NB4 (cell line): ENCODE measurements at regions not wholly inside any gene's neighbourhood (a gene's known extent, or its start where the extent isn't known, plus 50 kb on each side); places are given as distances from the start of the nearest gene placed in this dataset.

Experiments
- POLR2A ChIP-seq: IDR thresholded peaks from 2 replicates; pipeline ENCODE4 v1.6.1; 2011; ENCODE audit warnings: mild to moderate bottlenecking; ENCODE audit not compliant: insufficient read length; ENCODE audit errors: extremely low read depth
- TF ChIP-seq, protein P1 (sequence below): IDR thresholded peaks from one replicate; pipeline ENCODE4 v1.5.1; 2012; ENCODE audit warnings: low read depth, low read length

DNA sequence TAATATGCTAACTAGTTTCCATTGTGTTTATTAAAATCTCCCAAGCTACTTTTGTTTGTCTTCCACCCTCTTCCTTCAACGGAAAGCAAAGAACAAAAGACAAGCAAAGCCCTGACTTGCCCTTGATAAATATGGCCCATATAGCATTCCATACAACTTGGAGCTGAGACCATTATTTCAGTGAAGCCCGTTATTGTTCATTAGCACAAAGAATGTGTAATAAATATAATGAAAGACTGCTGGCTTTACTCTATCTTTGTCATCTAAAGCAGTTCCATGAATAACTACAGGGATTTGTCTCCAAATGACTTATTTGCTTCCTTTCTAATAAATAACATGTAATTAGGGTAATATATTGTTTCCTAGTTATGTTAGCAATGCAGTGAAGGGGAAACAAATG lies 270.7 kb upstream of the TLE4 start:
- TF ChIP-seq POLR2A: no peak
- TF ChIP-seq, protein P1, sequence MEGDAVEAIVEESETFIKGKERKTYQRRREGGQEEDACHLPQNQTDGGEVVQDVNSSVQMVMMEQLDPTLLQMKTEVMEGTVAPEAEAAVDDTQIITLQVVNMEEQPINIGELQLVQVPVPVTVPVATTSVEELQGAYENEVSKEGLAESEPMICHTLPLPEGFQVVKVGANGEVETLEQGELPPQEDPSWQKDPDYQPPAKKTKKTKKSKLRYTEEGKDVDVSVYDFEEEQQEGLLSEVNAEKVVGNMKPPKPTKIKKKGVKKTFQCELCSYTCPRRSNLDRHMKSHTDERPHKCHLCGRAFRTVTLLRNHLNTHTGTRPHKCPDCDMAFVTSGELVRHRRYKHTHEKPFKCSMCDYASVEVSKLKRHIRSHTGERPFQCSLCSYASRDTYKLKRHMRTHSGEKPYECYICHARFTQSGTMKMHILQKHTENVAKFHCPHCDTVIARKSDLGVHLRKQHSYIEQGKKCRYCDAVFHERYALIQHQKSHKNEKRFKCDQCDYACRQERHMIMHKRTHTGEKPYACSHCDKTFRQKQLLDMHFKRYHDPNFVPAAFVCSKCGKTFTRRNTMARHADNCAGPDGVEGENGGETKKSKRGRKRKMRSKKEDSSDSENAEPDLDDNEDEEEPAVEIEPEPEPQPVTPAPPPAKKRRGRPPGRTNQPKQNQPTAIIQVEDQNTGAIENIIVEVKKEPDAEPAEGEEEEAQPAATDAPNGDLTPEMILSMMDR: no peak
